ENCODE measurements at regions not wholly inside any gene's neighbourhood (a gene's known extent, or its start where the extent isn't known, plus 50 kb on each side); places are given as distances from the start of the nearest gene placed in this dataset.

GRCh38 chr21:14767192-14767852, 221.2 kb upstream of the SAMSN1 start:
- TF ChIP-seq ZNF274 (IDR thresholded peaks at IDR 0.05; ENCODE audit: low read length) (no peak), ZNF274 (tag by site-specific recombination; IDR thresholded peaks at IDR 0.05; ENCODE audit: borderline replicate concordance) (no peak), YY1 (tag by site-specific recombination; IDR thresholded peaks at IDR 0.05) (no peak), ZSCAN23 (tag by site-specific recombination; IDR thresholded peaks at IDR 0.05) (no peak), ZNF645 (tag by site-specific recombination; IDR thresholded peaks at IDR 0.05) (no peak), ZBTB20 (tag by site-specific recombination; IDR thresholded peaks at IDR 0.05) (no peak), ZNF513 (tag by site-specific recombination; IDR thresholded peaks at IDR 0.05) (no peak), CTCF (tag by site-specific recombination; IDR thresholded peaks at IDR 0.05) (no peak)
